ENCODE measurements at regions not wholly inside any gene's neighbourhood (a gene's known extent, or its start where the extent isn't known, plus 50 kb on each side); places are given as distances from the start of the nearest gene placed in this dataset.

DNA sequence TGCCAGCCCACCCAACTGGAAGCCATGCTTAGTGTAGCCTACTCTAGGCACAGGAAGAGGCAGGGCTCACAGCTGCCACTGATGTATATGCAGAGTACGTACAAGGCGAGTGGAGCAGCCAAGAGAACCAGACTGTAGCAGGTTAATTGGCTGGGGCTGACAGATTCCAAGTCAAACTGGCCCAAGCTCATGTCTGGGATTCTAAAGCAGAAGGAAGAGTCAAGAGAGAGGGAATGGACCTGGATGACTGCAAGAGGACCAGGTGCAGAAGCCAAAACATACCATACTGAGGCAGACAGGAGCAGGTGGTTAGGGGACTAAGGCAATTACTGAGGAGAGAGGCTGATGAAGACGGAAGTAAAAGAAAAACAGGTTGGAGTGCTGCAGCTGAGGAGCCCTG is 51.3 kb upstream of the LRRN2 start:
- DNase-seq (ENCODE audit: low read depth), result no peak

DNA sequence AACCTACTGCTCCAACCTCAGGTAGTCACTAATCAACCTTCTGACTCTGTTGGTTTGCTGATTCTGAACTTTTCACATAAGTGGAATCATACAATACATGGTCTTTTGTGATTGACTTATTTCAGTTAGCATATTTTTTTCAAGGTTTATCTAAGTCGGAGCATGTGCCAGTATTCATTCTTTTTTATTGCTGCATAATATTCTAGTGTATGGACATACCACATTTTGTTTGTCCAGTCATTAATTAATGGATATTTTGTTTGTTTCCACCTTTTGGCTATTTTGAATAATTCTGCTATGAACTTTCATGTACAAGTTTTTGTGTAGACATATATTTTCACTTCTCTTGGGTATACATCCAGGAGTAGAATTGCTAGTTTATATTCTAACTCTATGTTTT is 53.0 kb upstream of the LRRN2 start:
- DNase-seq (ENCODE audit: low read depth), result no peak

GRCh38 chr1:204740354-204740753 is 54.8 kb upstream of the LRRN2 start:
- no peak for DNase-seq (ENCODE audit: low read depth)

GRCh38 chr1:204741440-204741839 is 55.9 kb upstream of the LRRN2 start:
- DNase-seq (ENCODE audit: low read depth), result no peak

GRCh38 chr1:204742676-204743251 is 57.2 kb upstream of the LRRN2 start:
- DNase-seq (ENCODE audit: low read depth), result no peak

DNA sequence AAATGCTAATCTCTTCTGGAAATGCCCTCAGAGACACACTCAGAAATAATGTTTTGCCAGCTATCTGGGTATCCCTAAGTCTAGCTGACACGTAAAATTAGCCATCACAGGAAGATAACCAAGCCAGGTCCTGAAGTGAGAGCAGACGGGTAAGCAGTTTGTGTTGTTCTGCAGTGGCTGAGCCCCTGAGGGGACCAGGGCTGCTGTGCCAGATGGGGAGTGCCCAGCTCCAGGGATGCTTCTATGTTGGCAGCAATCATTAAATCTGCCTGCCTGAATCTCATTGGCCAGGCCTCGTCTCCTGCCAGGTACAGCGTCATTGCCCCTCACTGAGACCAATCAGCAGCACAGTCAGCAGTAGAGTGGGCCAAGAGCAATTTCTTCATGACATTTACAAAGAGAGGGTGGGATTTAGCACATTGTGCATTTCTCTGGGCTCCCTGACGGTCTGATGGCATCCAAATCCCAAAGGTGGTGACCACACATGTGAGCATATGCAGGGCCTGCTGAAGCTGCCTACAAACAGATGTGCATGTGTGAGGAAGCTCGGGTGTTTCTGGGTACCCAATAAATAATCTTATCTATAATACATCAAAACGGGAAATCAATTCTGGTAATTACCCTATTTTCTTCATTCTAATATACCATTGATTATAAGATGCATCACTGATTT is 58.7 kb upstream of the LRRN2 start:
- no peak for DNase-seq (ENCODE audit: low read depth)

- DNase-seq (ENCODE audit: low read depth), result peak; percentile 10
Observed at GRCh38 chr1:204746838-204747442, 61.4 kb upstream of the LRRN2 start.

DNA sequence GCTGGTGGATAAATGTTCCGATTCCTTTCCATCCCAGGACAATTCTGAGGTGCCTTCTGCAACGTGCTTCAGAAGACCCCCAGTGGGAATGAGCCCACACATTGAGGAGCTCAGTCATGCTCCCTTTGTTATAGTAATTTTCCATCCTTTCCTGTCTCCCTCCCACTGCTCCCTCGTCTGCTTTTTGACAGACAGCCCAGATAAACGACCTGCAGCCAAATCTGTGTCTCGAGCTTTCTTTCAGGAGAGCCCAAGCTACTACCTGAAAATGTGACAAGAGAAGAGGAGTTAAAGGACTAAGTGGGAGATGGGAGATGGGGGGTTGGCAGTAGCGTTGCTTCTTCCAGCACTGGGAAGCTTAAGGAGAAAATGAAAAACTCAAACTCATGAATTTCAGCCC is 65.9 kb upstream of the LRRN2 start:
- no peak for DNase-seq (ENCODE audit: low read depth)

- no peak for DNase-seq (ENCODE audit: low read depth)
Observed at GRCh38 chr1:204751883-204752687, 66.5 kb upstream of the LRRN2 start.

- DNase-seq (ENCODE audit: low read depth), result no peak
Observed at GRCh38 chr1:204752688-204753040, 67.1 kb upstream of the LRRN2 start.

- no peak for DNase-seq (ENCODE audit: low read depth)
Observed at GRCh38 chr1:204754821-204755220, 69.3 kb upstream of the LRRN2 start.

- no peak for DNase-seq (ENCODE audit: low read depth)
Observed at GRCh38 chr1:204756349-204756748, 70.8 kb upstream of the LRRN2 start.

DNA sequence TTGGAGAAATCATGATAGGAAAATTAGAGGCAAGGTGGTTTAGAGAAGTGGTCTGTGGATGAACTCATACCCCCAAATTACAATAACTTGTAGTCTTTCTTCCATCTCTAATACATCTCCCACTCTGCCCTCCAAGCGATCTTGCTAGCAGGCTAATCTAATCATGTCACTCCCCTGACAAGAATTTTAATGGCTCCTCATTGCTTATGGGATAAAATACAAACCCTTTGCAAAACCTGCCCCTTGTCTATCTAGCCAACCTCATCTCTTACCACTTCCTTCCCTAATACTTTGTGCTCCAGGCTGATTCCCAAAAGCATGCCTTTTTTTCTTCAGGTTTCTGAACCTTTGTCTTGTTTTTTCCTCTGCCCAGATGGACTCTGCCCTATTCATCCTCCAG is 71.3 kb upstream of the LRRN2 start:
- no peak for DNase-seq (ENCODE audit: low read depth)

GRCh38 chr1:204758601-204759000 is 73.1 kb upstream of the LRRN2 start:
- DNase-seq (ENCODE audit: low read depth), result no peak

DNA sequence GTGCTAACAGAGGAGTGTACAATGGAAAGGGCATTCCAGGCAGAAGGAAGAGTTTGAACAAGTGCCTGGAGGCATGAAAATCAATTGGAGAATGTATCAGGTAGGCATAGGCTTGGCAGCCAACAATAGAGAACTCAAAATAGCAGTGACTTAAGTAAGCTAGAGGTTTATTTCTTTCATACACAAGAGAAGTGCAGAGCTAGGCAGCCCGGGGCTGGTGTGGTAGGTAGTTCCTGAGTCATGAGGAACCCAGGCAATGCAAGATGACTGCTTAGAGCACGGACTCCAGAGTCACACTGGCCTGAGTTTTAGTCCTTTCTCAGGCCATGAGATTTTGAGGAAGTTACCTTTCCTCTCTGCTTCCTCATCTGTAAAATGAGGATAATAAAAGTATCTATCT is 74.8 kb upstream of the LRRN2 start:
- no peak for DNase-seq (ENCODE audit: low read depth)

DNA sequence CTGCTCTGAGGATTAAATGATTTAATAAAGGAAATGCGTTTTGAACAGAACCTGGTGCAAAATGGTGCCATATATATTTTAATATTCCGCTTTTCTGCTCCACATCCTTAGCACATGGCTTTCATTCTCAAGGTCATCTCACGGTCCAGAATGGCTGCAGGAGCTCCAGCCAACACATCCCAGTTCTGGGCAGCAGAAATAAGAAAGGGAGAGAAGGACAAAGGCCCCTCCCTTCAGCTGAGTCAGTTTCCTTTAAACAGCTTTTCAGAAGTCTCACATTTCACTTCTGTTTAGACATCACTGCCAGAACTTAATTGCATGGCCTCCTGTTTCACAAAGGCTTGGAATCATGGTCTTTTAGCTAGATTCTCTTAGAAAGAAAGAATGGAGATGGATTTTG is 75.2 kb upstream of the LRRN2 start:
- no peak for DNase-seq (ENCODE audit: low read depth)

DNA sequence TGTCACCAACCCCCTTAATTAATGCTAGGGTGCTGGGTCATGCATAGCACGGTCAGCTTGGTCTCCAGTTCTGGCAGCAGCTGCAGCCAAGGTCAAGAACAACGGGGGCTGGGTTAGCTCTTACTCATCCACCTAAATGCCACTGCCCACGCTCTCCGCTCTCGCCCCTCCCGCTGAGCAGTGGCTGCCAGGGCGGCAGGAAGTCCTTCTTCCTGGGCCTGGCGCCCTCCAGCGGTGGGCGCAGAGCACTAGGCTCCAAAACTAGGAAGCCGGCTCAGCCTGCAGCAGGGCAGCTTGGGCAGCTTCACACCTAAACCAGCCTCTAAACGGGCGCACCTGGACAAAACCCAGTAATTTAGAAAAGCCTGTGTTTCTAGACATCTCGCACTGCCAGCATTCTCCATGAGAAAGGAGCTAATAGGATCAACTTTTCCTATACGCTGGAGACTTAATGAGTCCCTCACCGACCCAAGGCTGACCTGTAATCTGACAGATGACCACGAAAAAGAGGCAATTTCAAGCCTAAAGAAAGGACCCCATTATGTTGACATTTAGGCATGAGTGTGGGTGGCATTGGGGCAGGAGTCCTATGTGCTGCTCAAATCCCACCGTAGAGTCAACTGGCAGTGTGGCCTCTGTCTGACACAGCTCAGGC is 78.4 kb upstream of the LRRN2 start:
- peak; percentile 27 for DNase-seq (ENCODE audit: low read depth)

DNA sequence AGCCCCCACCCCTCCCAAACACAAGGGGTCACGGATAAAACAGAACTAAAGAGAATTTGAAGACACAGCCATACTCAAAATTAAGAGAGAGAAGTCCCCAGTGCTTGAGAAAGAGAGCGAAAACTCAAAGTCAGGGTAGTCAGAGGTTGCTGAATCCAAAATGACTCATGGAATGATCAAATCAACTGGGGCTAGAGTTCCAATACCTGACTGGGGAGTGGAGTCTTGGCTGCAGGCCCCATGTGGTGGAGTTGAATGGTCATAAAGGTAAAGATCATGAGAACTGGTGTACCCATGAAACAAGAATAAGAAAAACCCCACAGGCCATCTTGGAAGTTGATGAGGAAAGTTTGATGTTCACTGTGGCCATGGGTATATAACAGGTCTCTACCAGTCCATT is 84.5 kb upstream of the LRRN2 start:
- DNase-seq (ENCODE audit: low read depth), result no peak

DNA sequence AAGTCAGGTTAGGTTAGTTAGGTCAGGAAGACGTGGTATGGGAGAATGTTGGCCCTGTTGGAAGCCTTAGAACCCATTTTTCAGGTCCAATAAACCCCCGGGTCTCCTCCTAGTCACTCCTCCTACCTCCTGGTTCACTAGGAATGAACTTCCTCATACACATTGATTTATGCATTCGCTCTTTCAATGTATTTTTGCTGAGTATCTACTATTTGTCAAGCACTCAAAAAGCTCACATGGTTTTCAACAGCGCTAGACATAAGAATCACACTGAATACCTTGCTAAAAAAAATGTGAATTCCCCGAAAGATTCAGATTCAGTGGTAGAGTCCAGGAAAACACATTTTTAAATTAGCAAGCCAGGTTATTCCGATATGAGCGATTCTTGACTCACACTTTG is 85.8 kb upstream of the LRRN2 start:
- DNase-seq (ENCODE audit: low read depth), result no peak

DNA sequence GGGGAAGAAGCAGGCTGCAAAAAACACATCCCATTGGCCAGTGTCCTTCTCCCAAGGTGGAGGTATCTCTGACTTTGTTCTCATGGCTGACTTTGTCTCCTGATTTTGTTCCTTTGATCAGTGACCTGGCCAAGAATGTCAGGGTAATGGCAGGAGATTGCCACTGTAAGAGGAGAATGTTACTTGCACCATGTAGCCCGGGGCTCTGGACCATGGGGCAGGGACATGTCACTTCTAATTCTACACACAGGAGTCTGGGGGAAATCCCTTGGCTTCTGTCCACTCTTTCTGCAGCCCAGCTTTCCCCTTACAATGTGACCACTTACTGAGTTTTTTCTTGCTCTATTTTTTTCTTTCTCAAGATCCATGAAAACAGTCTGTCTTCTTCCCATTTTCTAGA is 87.7 kb upstream of the LRRN2 start:
- DNase-seq (ENCODE audit: low read depth), result no peak

DNA sequence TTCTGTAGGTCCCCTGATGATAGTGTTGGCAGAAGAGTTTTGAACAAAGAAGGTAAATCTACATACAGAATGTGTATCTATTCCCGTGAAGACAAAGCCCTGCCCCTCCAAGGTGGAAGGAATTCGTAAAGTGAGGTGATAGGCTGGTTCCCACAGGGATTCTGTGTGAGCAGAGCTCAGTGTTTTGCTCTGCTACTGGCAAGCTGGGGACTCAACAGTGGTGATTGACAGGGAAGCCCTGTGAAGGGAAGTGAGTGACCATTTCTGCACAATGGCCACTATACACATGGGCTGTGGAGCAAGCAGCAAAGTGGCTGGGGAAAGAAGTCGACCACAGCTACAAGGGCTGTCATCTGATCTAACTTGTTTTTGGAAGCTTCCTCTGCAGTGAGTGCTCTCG is 90.0 kb upstream of the LRRN2 start:
- no peak for DNase-seq (ENCODE audit: low read depth)

DNA sequence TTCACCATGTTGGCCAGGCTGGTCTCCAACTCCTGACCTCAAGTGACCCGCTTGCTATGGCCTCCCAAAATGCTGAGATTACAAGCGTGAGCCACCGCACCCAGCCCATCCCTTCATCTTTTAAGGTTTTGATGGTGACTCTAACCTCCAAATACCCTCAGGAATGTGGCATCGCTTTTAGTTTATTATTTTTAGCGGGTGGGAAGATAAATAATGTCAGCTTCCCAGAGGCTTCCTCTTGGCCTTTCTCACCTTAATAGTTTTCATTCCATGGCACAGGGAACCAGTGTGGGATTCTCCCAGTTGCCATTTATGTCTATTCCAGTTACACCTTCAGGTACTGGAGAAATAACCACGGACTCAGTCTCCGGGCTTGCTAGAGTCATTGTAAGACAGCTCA is 92.1 kb upstream of the LRRN2 start:
- DNase-seq (ENCODE audit: low read depth), result no peak

- no peak for DNase-seq (ENCODE audit: low read depth)
Observed at GRCh38 chr1:204780630-204781029, 90.0 kb upstream of the NFASC start.

Measured in GM04504 (cell line).